ENCODE measurements at regions not wholly inside any gene's neighbourhood (a gene's known extent, or its start where the extent isn't known, plus 50 kb on each side); places are given as distances from the start of the nearest gene placed in this dataset.

GRCh38 chr5:93191035-93191817 lies 389.8 kb downstream of the NR2F1-AS1 start:
- TF ChIP-seq NFIC (IDR thresholded peaks at IDR 0.05) (no peak), TCF12 (IDR thresholded peaks at IDR 0.05; ENCODE audit: low read depth) (no peak), CREB1 (IDR thresholded peaks at IDR 0.05; ENCODE audit: low read depth) (no peak), EP300 (IDR thresholded peaks at IDR 0.05; ENCODE audit: borderline replicate concordance) (no peak), TAF1 (IDR thresholded peaks at IDR 0.05; ENCODE audit: low read depth) (no peak), CEBPB (IDR thresholded peaks at IDR 0.05) (no peak), YY1 (IDR thresholded peaks at IDR 0.05; ENCODE audit: low read depth) (no peak), MAX (IDR thresholded peaks at IDR 0.05) (no peak), FOXM1 (IDR thresholded peaks at IDR 0.05; ENCODE audit: borderline replicate concordance, low read depth) (no peak), TEAD4 (IDR thresholded peaks at IDR 0.05) (no peak), USF1 (IDR thresholded peaks at IDR 0.05) (no peak), REST (IDR thresholded peaks at IDR 0.05; ENCODE audit: low read depth) (no peak)

GRCh38 chr5:93189707-93190120 lies 391.3 kb downstream of the NR2F1-AS1 start:
- TF ChIP-seq CREB1 (IDR thresholded peaks at IDR 0.05; ENCODE audit: low read depth) (no peak), EP300 (IDR thresholded peaks at IDR 0.05; ENCODE audit: borderline replicate concordance) (peak; percentile 22; the same call in 1 of the 2 replicates), REST (IDR thresholded peaks at IDR 0.05; ENCODE audit: low read depth) (no peak), RAD21 (IDR thresholded peaks at IDR 0.05; ENCODE audit: low read depth) (peak; percentile 1; the same call in 1 of the 2 replicates), TCF12 (IDR thresholded peaks at IDR 0.05; ENCODE audit: low read depth) (no peak), NFIC (IDR thresholded peaks at IDR 0.05) (no peak), MAX (IDR thresholded peaks at IDR 0.05) (0 out of 2 replicates have a peak, but pooled peaks have one; percentile 21), CEBPB (IDR thresholded peaks at IDR 0.05) (peak; percentile 57; the same call in 1 of the 2 replicates)

- TF ChIP-seq NFIC (IDR thresholded peaks at IDR 0.05): no peak
- no peak for TF ChIP-seq USF1 (IDR thresholded peaks at IDR 0.05)
- no peak for TF ChIP-seq ZBTB7A (IDR thresholded peaks at IDR 0.05; ENCODE audit: low read depth)
- no peak for TF ChIP-seq CEBPB (IDR thresholded peaks at IDR 0.05)
- no peak for TF ChIP-seq TAF1 (IDR thresholded peaks at IDR 0.05; ENCODE audit: low read depth)
- TF ChIP-seq FOXM1 (IDR thresholded peaks at IDR 0.05; ENCODE audit: borderline replicate concordance, low read depth): no peak
- TF ChIP-seq TCF12 (IDR thresholded peaks at IDR 0.05; ENCODE audit: low read depth): no peak
- no peak for TF ChIP-seq MAX (IDR thresholded peaks at IDR 0.05)
- no peak for TF ChIP-seq REST (IDR thresholded peaks at IDR 0.05; ENCODE audit: low read depth)
These were observed 392.0 kb downstream of the NR2F1-AS1 start for GRCh38 chr5:93188876-93189485.

- peak; percentile 17; the same call in 1 of the 2 replicates for TF ChIP-seq NFIC (IDR thresholded peaks at IDR 0.05)
- no peak for TF ChIP-seq USF1 (IDR thresholded peaks at IDR 0.05)
- TF ChIP-seq EP300 (IDR thresholded peaks at IDR 0.05; ENCODE audit: borderline replicate concordance): peak; percentile 43; the same call in 1 of the 2 replicates
- no peak for TF ChIP-seq EGR1 (IDR thresholded peaks at IDR 0.05)
- TF ChIP-seq ZBTB7A (IDR thresholded peaks at IDR 0.05; ENCODE audit: low read depth): no peak
- TF ChIP-seq RAD21 (IDR thresholded peaks at IDR 0.05; ENCODE audit: low read depth): no peak
- 0 out of 2 replicates have a peak, but pooled peaks have one; percentile 17 for TF ChIP-seq TCF12 (IDR thresholded peaks at IDR 0.05; ENCODE audit: low read depth)
- no peak for TF ChIP-seq FOXM1 (IDR thresholded peaks at IDR 0.05; ENCODE audit: borderline replicate concordance, low read depth)
- no peak for TF ChIP-seq YY1 (IDR thresholded peaks at IDR 0.05; ENCODE audit: low read depth)
- TF ChIP-seq TEAD4 (IDR thresholded peaks at IDR 0.05): 0 out of 2 replicates have a peak, but pooled peaks have one; percentile 7
These were observed 394.8 kb downstream of the NR2F1-AS1 start for GRCh38 chr5:93186076-93186682.
